HL-60 (cell line): ENCODE measurements at regions not wholly inside any gene's neighbourhood (a gene's known extent, or its start where the extent isn't known, plus 50 kb on each side); places are given as distances from the start of the nearest gene placed in this dataset.

ENCODE experiments used
- DNase-seq, 2 experiments: peaks; one replicate each; pipeline ENCODE4 v3.0.0-alpha.2; 2010 to 2020; ENCODE audit warnings: low read depth in 1 of 2, low spot score in 1 of 2
- H3K27ac ChIP-seq: fragments of 250-450 bp; sonication (Bioruptor Pico); replicated peaks from 2 replicates; pipeline ENCODE4 v1.5.1; 2020; ENCODE audit warnings: mild to moderate bottlenecking, moderate library complexity
- H3K27me3 ChIP-seq: fragments of 250-450 bp; sonication (Bioruptor Pico); 2 replicates; pipeline ENCODE4 v1.5.1; 2021; ENCODE audit warnings: mild to moderate bottlenecking, moderate library complexity; ENCODE audit not compliant: insufficient read depth, poor library complexity, severe bottlenecking
- H3K4me3 ChIP-seq: replicated peaks from 2 replicates; pipeline ENCODE4 v1.5.1; 2011; ENCODE audit warnings: mild to moderate bottlenecking, control low read depth, low read length; ENCODE audit not compliant: insufficient read depth
- GABPA ChIP-seq: IDR thresholded peaks from 2 replicates; pipeline ENCODE4 v1.6.1; 2012; ENCODE audit warnings: low read depth
- POLR2AphosphoS5 ChIP-seq: IDR thresholded peaks from 2 replicates; pipeline ENCODE4 v1.6.1; 2012; ENCODE audit warnings: low read depth
- SPI1 ChIP-seq: IDR thresholded peaks from 2 replicates; pipeline ENCODE4 v1.6.1; 2012; ENCODE audit warnings: low read depth, mild to moderate bottlenecking, borderline replicate concordance
- TF ChIP-seq, protein P1 (sequence below): IDR thresholded peaks from 2 replicates; pipeline ENCODE4 v1.6.1; 2012; ENCODE audit warnings: low read depth; ENCODE audit not compliant: insufficient replicate concordance
- TF ChIP-seq, protein P2 (sequence below): IDR thresholded peaks from one replicate; pipeline ENCODE4 v1.5.1; 2011; ENCODE audit warnings: low read length, control low read depth, inconsistent platforms; ENCODE audit not compliant: insufficient read depth

DNA sequence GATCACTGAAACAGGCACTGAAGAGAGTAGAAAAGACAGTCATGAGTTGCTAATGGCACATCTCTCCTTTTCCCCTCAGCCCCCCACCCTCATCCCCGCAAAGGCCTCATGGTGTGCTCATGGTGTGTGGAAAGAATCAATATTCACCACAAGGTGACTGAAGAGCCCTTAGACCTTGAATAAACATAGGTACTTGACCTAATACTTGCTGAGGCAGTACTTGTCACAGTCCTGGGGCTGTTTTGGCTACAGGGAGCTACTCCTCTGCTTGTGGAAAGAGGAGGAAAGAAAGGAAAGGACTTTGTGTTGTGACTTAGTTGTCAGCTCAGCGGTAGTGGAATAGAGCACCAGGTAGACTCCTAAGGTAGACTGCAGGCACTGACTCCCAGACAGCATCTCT is 537.8 kb upstream of the CCDC179 start:
- no peaks in the 10 kb centered on the region for H3K27me3 ChIP-seq
- no peak overlapping the region for H3K27ac ChIP-seq
- TF ChIP-seq GABPA (no peak), SPI1 (no peak), POLR2AphosphoS5 (no peak)
- TF ChIP-seq, protein P1, sequence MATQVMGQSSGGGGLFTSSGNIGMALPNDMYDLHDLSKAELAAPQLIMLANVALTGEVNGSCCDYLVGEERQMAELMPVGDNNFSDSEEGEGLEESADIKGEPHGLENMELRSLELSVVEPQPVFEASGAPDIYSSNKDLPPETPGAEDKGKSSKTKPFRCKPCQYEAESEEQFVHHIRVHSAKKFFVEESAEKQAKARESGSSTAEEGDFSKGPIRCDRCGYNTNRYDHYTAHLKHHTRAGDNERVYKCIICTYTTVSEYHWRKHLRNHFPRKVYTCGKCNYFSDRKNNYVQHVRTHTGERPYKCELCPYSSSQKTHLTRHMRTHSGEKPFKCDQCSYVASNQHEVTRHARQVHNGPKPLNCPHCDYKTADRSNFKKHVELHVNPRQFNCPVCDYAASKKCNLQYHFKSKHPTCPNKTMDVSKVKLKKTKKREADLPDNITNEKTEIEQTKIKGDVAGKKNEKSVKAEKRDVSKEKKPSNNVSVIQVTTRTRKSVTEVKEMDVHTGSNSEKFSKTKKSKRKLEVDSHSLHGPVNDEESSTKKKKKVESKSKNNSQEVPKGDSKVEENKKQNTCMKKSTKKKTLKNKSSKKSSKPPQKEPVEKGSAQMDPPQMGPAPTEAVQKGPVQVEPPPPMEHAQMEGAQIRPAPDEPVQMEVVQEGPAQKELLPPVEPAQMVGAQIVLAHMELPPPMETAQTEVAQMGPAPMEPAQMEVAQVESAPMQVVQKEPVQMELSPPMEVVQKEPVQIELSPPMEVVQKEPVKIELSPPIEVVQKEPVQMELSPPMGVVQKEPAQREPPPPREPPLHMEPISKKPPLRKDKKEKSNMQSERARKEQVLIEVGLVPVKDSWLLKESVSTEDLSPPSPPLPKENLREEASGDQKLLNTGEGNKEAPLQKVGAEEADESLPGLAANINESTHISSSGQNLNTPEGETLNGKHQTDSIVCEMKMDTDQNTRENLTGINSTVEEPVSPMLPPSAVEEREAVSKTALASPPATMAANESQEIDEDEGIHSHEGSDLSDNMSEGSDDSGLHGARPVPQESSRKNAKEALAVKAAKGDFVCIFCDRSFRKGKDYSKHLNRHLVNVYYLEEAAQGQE = no peak
- TF ChIP-seq, protein P2, sequence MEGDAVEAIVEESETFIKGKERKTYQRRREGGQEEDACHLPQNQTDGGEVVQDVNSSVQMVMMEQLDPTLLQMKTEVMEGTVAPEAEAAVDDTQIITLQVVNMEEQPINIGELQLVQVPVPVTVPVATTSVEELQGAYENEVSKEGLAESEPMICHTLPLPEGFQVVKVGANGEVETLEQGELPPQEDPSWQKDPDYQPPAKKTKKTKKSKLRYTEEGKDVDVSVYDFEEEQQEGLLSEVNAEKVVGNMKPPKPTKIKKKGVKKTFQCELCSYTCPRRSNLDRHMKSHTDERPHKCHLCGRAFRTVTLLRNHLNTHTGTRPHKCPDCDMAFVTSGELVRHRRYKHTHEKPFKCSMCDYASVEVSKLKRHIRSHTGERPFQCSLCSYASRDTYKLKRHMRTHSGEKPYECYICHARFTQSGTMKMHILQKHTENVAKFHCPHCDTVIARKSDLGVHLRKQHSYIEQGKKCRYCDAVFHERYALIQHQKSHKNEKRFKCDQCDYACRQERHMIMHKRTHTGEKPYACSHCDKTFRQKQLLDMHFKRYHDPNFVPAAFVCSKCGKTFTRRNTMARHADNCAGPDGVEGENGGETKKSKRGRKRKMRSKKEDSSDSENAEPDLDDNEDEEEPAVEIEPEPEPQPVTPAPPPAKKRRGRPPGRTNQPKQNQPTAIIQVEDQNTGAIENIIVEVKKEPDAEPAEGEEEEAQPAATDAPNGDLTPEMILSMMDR = no peak
- no peak for DNase-seq
- H3K4me3 ChIP-seq = no peak overlapping the region

DNA sequence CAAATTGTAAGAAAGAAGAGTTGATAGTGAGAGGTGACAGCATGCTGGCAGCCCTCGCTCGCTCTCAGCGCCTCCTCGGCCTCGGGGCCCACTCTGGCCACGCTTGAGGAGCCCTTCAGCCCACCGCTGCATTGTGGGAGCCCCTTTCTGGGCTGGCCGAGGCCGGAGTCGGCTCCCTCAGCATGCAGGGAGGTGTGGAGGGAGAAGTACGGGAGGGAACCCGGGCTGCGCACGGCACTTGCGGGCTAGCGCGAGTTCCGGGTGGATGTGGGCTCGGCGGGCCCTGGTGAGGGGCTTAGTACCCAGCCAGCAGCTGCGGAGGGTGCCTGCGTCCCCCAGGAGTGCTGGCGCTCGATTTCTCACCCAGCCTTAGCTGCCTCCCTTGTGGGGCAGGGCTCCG is 539.7 kb upstream of the CCDC179 start:
- Histone ChIP-seq H3K27ac (no peak overlapping the region), H3K27me3 (no peaks in the 10 kb centered on the region), H3K4me3 (no peak overlapping the region)
- no peak for DNase-seq
- TF ChIP-seq GABPA = no peak
- no peak for TF ChIP-seq POLR2AphosphoS5
- TF ChIP-seq, protein P1 = no peak
- TF ChIP-seq SPI1 = no peak
- TF ChIP-seq, protein P2 = no peak

DNA sequence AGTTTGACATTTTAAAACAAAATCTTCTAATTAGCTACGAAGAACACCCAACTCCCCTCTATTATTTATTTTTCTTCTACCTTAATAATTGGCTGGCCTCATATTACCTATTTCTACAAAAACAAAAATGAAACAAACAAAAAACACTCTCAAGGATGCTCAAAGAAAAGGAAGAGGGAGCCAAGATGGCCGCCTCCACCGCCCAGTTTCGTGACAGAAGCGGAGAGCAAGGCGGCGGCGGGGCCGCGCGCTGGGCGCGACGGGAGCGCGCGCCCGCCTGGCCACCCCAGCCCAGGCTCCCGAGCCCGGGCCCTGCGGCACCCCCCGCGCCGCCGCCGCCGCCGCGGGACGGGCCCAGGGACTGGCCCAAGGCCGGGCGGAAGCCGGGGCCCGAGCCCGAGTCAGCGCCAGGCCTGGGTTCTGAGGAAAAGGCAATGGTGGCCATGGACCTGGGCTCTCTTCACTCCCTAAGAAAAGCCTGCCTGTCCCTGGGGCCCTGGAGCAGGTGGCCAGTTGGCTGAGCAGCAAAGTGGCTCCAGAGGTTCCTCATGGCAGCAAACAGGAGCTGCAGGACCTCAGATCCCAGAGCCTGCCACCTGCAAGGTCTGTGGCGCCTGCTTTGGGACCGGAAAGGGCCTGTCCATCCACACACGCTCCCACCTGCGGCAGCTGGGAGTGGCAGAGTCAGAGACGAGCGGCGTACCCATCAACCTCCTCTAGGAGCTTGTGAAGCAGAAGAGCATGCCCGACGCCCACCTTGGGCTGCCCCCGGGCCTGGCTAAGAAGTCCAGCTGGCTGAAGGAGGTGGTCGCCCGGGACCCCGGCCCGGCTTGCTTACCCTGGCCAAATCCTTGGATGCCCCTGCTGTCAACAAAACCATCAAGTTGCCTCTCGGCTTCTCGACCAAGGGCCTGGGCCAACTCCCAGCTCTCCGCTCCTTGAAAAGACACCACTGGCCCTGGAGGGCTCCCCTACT is 543.2 kb upstream of the CCDC179 start:
- TF ChIP-seq GABPA (no peak), SPI1 (no peak), POLR2AphosphoS5 (no peak)
- TF ChIP-seq, protein P1 = no peak
- TF ChIP-seq, protein P2 = no peak
- H3K27ac ChIP-seq = no peak overlapping the region
- no peak overlapping the region for H3K4me3 ChIP-seq
- DNase-seq = no peak
- no peaks in the 10 kb centered on the region for H3K27me3 ChIP-seq
